ENCODE measurements at regions not wholly inside any gene's neighbourhood (a gene's known extent, or its start where the extent isn't known, plus 50 kb on each side); places are given as distances from the start of the nearest gene placed in this dataset.

- WGBS, 2 donors = 87 to 90% methylated on average over 3 of the region's 3 CpGs
- peaks cover 0 to 4% (median 0%) of the 10 kb centered on the region in 3 donors for H3K9me3 ChIP-seq
- no peak overlapping the region for H3K4me3 ChIP-seq
- H3K27me3 ChIP-seq = no peaks in the 10 kb centered on the region
- intact Hi-C loops (cut with DNase I) = no loop called here
- no peaks in the 10 kb centered on the region for H3K36me3 ChIP-seq
- no peak overlapping the region for H3K27ac ChIP-seq
- no peak for DNase-seq
- no peaks in the 10 kb centered on the region for H3K4me1 ChIP-seq
- TF ChIP-seq CTCF (IDR thresholded peaks at IDR 0.05) (no peak), POLR2A (IDR thresholded peaks at IDR 0.05) (no peak)
Observed at GRCh38 chr2:34646901-34647300, 1047.8 kb upstream of the FAM98A start.

- H3K4me1 ChIP-seq = no peaks in the 10 kb centered on the region
- WGBS, 2 donors = 81 to 96% methylated on average over 1 of the region's 1 CpG
- H3K27ac ChIP-seq = no peak overlapping the region
- no peaks in the 10 kb centered on the region for H3K27me3 ChIP-seq
- H3K36me3 ChIP-seq = no peaks in the 10 kb centered on the region
- H3K4me3 ChIP-seq = no peak overlapping the region
- no peak for DNase-seq
- TF ChIP-seq POLR2A (IDR thresholded peaks at IDR 0.05) = no peak
- peaks cover 0 to 14% (median 0%) of the 10 kb centered on the region in 3 donors for H3K9me3 ChIP-seq
- intact Hi-C loops (cut with DNase I) = no loop called here
Observed at GRCh38 chr2:34632327-34632726, 1033.2 kb upstream of the FAM98A start.

- Histone ChIP-seq H3K4me1 (no peaks in the 10 kb centered on the region), H3K27ac (no peak overlapping the region), H3K27me3 (no peaks in the 10 kb centered on the region), H3K9me3 (no peaks in the 10 kb centered on the region), H3K36me3 (no peaks in the 10 kb centered on the region), H3K4me3 (no peak overlapping the region)
- DNase-seq = no peak
- 69 to 70% methylated on average over 3 of the region's 3 CpGs for WGBS, 2 donors
- TF ChIP-seq POLR2A (IDR thresholded peaks at IDR 0.05) (no peak), CTCF (IDR thresholded peaks at IDR 0.05) (no peak)
- intact Hi-C loops (cut with DNase I) = no loop called here
Observed at GRCh38 chr2:34627003-34627402, 1027.9 kb upstream of the FAM98A start.

- H3K4me3 ChIP-seq = no peak overlapping the region
- TF ChIP-seq POLR2A (IDR thresholded peaks at IDR 0.05) (no peak), CTCF (IDR thresholded peaks at IDR 0.05) (no peak)
- no peaks in the 10 kb centered on the region for H3K4me1 ChIP-seq
- no peaks in the 10 kb centered on the region for H3K9me3 ChIP-seq
- H3K36me3 ChIP-seq = no peaks in the 10 kb centered on the region
- H3K27me3 ChIP-seq = no peaks in the 10 kb centered on the region
- DNase-seq = no peak
- H3K27ac ChIP-seq = no peak overlapping the region
- intact Hi-C loops (cut with DNase I) = no loop called here
- 80 to 84% methylated on average over 3 of the region's 4 CpGs for WGBS, 2 donors
Observed at GRCh38 chr2:34604164-34604563, 1005.1 kb upstream of the FAM98A start.

GRCh38 chr2:34602262-34602661 is 1003.2 kb upstream of the FAM98A start:
- intact Hi-C loops (cut with DNase I) = no loop called here
- no peak for TF ChIP-seq POLR2A (IDR thresholded peaks at IDR 0.05)
- no peak for TF ChIP-seq CTCF (IDR thresholded peaks at IDR 0.05)
- no peak overlapping the region for H3K27ac ChIP-seq
- WGBS, 2 donors = 28 to 37% methylated on average over 3 of the region's 3 CpGs
- H3K9me3 ChIP-seq = no peaks in the 10 kb centered on the region
- no peaks in the 10 kb centered on the region for H3K27me3 ChIP-seq
- H3K4me3 ChIP-seq = no peak overlapping the region
- no peak for DNase-seq
- H3K36me3 ChIP-seq = no peaks in the 10 kb centered on the region
- H3K4me1 ChIP-seq = no peaks in the 10 kb centered on the region

GRCh38 chr2:34601561-34601960 is 1002.5 kb upstream of the FAM98A start:
- intact Hi-C loops (cut with DNase I) = no loop called here
- H3K36me3 ChIP-seq = no peaks in the 10 kb centered on the region
- no peak for DNase-seq
- TF ChIP-seq CTCF (IDR thresholded peaks at IDR 0.05) (no peak), POLR2A (IDR thresholded peaks at IDR 0.05) (no peak)
- no peaks in the 10 kb centered on the region for H3K9me3 ChIP-seq
- no peak overlapping the region for H3K4me3 ChIP-seq
- no peaks in the 10 kb centered on the region for H3K4me1 ChIP-seq
- WGBS, 2 donors = 28 to 36% methylated on average over 2 of the region's 2 CpGs
- no peak overlapping the region for H3K27ac ChIP-seq
- H3K27me3 ChIP-seq = no peaks in the 10 kb centered on the region
